GM18951 (cell line): ENCODE measurements at regions not wholly inside any gene's neighbourhood (a gene's known extent, or its start where the extent isn't known, plus 50 kb on each side); places are given as distances from the start of the nearest gene placed in this dataset.
"Not testable (repeated sequence)": the region's sequence is repeated elsewhere in the genome, so short reads cannot be mapped to it uniquely, and the experiment has no call there.

Experiments
- POLR2A ChIP-seq: IDR thresholded peaks from 4 replicates; pipeline ENCODE4 v1.6.1; 2011; ENCODE audit warnings: mild to moderate bottlenecking; ENCODE audit not compliant: insufficient read length, insufficient read depth; ENCODE audit errors: extremely low read depth
- in situ Hi-C: fragments of 300-500 bp; cut with MboI; formaldehyde crosslinking; loops from one replicate; pipeline ENCODE4 v1.12.0; 2022; ENCODE audit warnings: low sequenced_read_pairs, mixed read lengths, inconsistent platforms; ENCODE audit not compliant: unreplicated experiment

- in situ Hi-C loops = no loop called here
Observed at GRCh38 chr6:11486959-11487358, 50.6 kb upstream of the TMEM170B start.

DNA sequence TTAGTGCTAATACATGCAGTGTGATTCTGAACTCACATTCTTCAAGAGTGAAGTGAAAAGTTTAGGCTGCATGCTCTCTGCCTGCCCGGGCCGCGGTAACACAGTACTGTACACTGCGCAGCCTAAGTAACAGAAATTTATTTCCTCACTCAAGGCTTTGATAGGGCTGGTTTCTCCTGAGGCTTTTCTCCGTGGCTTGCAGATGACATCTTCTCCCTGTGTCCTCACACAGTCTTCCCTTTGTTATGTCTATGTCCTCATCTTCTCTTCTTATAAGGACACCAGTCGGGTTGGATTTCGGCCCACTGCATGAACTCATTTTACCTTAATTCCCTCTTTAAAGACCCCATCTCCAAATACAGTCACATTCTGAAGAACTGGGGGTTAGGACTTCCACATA is 51.1 kb upstream of the TMEM170B start:
- TF ChIP-seq POLR2A = no peak
- in situ Hi-C loops = no loop called here

More at GRCh38 chr6:11486959-11487358, 50.6 kb upstream of the TMEM170B start:
- TF ChIP-seq POLR2A = no peak

- no peak for TF ChIP-seq POLR2A
- in situ Hi-C loops = no loop called here
Observed at GRCh38 chr6:11486051-11486450, 51.5 kb upstream of the TMEM170B start.

DNA sequence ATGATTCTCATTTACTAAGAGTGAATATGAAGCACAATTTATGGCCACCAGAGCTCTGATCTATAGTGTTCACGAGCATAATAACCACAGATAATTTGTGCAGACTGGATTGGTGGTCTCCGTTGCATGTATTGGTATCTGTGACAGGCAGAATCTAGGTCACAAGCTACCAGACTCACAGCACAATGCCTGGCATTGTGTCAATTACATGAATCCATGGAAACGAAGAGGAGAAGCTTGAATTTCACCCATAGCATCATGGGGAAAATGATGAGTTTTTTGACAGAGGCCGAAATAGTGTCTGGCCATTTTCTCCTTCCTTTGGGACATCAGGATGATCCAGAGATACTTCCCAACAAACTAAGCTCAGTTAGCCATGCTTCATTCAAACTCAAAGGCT is 52.3 kb upstream of the TMEM170B start:
- in situ Hi-C loops = no loop called here
- no peak for TF ChIP-seq POLR2A

DNA sequence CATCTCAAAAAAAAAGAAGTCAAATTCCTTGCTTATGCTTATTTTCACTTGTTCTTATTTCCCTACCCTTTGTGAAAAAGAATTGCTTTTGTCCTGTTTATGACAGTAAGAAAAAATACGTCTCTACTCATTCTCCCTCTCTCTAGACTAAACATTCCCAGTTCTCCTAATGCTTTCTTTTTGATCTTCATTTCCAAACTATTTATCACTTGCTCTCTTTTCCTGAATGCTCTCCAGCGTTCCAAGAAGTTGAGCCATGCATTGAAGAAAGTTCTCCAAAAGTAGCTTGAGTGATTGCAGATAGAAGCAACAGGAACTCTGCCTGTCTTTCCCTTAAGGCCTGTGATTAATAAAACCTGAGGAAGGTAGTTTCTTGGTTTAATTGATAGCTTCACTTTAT is 53.1 kb upstream of the TMEM170B start:
- no peak for TF ChIP-seq POLR2A
- in situ Hi-C loops = no loop called here

- in situ Hi-C loops = no loop called here
Observed at GRCh38 chr6:11482616-11483015, 54.9 kb upstream of the TMEM170B start.

GRCh38 chr6:11480541-11480940 is 57.0 kb upstream of the TMEM170B start:
- in situ Hi-C loops = no loop called here
- no peak for TF ChIP-seq POLR2A

More at GRCh38 chr6:11482616-11483015, 54.9 kb upstream of the TMEM170B start:
- TF ChIP-seq POLR2A = no peak

- in situ Hi-C loops = no loop called here
Observed at GRCh38 chr6:11479296-11479695, 58.3 kb upstream of the TMEM170B start.

GRCh38 chr6:11478586-11478985 is 59.0 kb upstream of the TMEM170B start:
- TF ChIP-seq POLR2A = no peak
- in situ Hi-C loops = no loop called here

More at GRCh38 chr6:11479296-11479695, 58.3 kb upstream of the TMEM170B start:
- no peak for TF ChIP-seq POLR2A

- in situ Hi-C loops = no loop called here
- no peak for TF ChIP-seq POLR2A
Observed at GRCh38 chr6:11475016-11475415, 62.5 kb upstream of the TMEM170B start.

- in situ Hi-C loops = no loop called here
- no peak for TF ChIP-seq POLR2A
Observed at GRCh38 chr6:11473008-11473740, 64.4 kb upstream of the TMEM170B start.

DNA sequence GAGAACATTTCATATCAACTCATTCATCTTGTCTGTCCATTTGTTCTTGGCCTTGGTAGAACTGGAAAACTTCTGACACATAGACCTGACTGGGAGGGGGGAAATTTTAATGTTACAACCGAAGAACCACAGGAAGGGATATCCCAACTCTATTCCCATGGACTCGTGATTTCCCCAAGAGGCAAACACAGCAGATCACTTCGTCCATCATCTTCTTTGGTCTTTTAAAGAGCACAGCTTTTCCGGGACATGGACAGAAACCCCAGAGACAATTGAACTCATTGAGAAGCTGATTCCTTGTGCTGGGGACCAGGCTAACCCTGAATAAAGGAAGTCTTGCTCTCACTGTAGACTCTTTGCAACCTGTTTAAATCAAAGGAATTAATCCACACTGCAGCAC is 66.3 kb upstream of the TMEM170B start:
- in situ Hi-C loops = no loop called here
- no peak for TF ChIP-seq POLR2A

DNA sequence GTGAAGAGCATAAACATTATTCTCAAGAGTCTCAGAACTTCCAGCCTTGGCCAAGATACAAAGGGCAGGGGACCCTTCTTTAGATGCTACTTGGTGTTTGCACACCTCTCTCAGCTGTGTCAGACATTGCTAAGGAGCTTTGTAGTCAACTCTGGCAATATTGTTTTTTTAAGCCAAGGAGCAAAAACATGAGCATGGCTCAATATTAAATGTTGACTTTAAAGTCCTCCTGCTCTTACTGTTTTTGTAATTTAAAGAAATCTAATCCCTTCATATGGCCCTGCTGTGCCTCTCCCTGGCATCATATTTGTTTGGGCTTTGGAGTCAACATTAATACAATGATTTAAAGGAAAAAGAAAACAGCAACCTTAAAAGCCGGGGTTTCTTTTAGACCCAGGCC is 67.9 kb upstream of the TMEM170B start:
- in situ Hi-C loops = no loop called here
- TF ChIP-seq POLR2A = no peak

- in situ Hi-C loops = not testable (repeated sequence)
Observed at GRCh38 chr6:11468271-11468670, 69.3 kb upstream of the TMEM170B start.

GRCh38 chr6:11467364-11467763 is 70.2 kb upstream of the TMEM170B start:
- no peak for TF ChIP-seq POLR2A
- in situ Hi-C loops = no loop called here
